Uterus (tissue), 3 donors: ENCODE measurements at regions not wholly inside any gene's neighbourhood (a gene's known extent, or its start where the extent isn't known, plus 50 kb on each side); places are given as distances from the start of the nearest gene placed in this dataset.

Experiments
- DNase-seq, 2 donors: peaks; one replicate each; pipeline ENCODE4 v3.0.0-alpha.2; 2019 to 2020
- H3K27ac ChIP-seq, 2 donors: fragments of 200-600 bp; sonication (generic); 1 replicate in 1 of 2; 2 replicates in 1 of 2; pipeline ENCODE4 v1.5.1; 2016 to 2018
- H3K27me3 ChIP-seq, 2 donors: fragments of 200-600 bp; sonication (generic); one replicate each; pipeline ENCODE4 v1.5.1; 2018 to 2019; ENCODE audit warnings: control low read depth in 1 of 2
- H3K36me3 ChIP-seq, 2 donors: fragments of 200-600 bp; sonication (generic); one replicate each; pipeline ENCODE4 v1.5.1; 2019; ENCODE audit warnings: control low read depth in 1 of 2
- H3K4me1 ChIP-seq, 2 donors: fragments of 200-600 bp; sonication (generic); one replicate each; pipeline ENCODE4 v1.5.1; 2018 to 2019; ENCODE audit warnings: control low read depth in 1 of 2
- H3K4me3 ChIP-seq, 2 donors: fragments of 200-600 bp; sonication (generic); 1 replicate in 1 of 2; 2 replicates in 1 of 2; pipeline ENCODE4 v1.5.1; 2018 to 2019; ENCODE audit warnings: mild to moderate bottlenecking in 1 of 2
- H3K9me3 ChIP-seq, 2 donors: fragments of 200-600 bp; sonication (generic); one replicate each; pipeline ENCODE4 v1.5.1; 2019; ENCODE audit warnings: control low read depth in 1 of 2
- POLR2A ChIP-seq, 2 donors: fragments of 450-650 bp; IDR thresholded peaks; one replicate each; pipeline ENCODE4 v1.6.1; 2016; ENCODE audit warnings: antibody characterized with exemption in 2 of 2, mild to moderate bottlenecking in 1 of 2, moderate library complexity in 1 of 2
- intact Hi-C: fragments of 100-400 bp; cut with DNase I; formaldehyde crosslinking; loops from one replicate; pipeline ENCODE4 v1.15.1; 2023; ENCODE audit warnings: low total_unique reads
- TF ChIP-seq, protein P1 (sequence below), 4 experiments: fragments of 200-600 bp in 2 of 4; fragments of 450-650 bp in 2 of 4; sonication (generic) in 2 of 4; IDR thresholded peaks; one replicate each; pipeline ENCODE4 v1.5.1; 2016 to 2019; ENCODE audit warnings: antibody characterized with exemption in 4 of 4, mild to moderate bottlenecking in 2 of 4, moderate library complexity in 1 of 4
- donor health status: DM: yes; HTN: yes; CAD: no.

GRCh38 chr1:195550071-195550862 lies 1058.0 kb downstream of the KCNT2 start:
- no peaks in the 10 kb centered on the region for H3K36me3 ChIP-seq
- no peak overlapping the region for H3K4me3 ChIP-seq
- DNase-seq = no peak
- no peak for TF ChIP-seq POLR2A (IDR thresholded peaks at IDR 0.05)
- TF ChIP-seq, protein P1, sequence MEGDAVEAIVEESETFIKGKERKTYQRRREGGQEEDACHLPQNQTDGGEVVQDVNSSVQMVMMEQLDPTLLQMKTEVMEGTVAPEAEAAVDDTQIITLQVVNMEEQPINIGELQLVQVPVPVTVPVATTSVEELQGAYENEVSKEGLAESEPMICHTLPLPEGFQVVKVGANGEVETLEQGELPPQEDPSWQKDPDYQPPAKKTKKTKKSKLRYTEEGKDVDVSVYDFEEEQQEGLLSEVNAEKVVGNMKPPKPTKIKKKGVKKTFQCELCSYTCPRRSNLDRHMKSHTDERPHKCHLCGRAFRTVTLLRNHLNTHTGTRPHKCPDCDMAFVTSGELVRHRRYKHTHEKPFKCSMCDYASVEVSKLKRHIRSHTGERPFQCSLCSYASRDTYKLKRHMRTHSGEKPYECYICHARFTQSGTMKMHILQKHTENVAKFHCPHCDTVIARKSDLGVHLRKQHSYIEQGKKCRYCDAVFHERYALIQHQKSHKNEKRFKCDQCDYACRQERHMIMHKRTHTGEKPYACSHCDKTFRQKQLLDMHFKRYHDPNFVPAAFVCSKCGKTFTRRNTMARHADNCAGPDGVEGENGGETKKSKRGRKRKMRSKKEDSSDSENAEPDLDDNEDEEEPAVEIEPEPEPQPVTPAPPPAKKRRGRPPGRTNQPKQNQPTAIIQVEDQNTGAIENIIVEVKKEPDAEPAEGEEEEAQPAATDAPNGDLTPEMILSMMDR (IDR thresholded peaks at IDR 0.05) = no peak
- no peaks in the 10 kb centered on the region for H3K4me1 ChIP-seq
- intact Hi-C loops = no loop called here
- no peaks in the 10 kb centered on the region for H3K9me3 ChIP-seq
- no peak overlapping the region for H3K27ac ChIP-seq
- H3K27me3 ChIP-seq = no peaks in the 10 kb centered on the region

- no peak for TF ChIP-seq POLR2A (IDR thresholded peaks at IDR 0.05)
- TF ChIP-seq, protein P1 (IDR thresholded peaks at IDR 0.05) = no peak
- Histone ChIP-seq H3K36me3 (no peaks in the 10 kb centered on the region), H3K27me3 (no peaks in the 10 kb centered on the region), H3K27ac (no peak overlapping the region), H3K4me1 (no peaks in the 10 kb centered on the region), H3K9me3 (no peaks in the 10 kb centered on the region), H3K4me3 (no peak overlapping the region)
- intact Hi-C loops = no loop called here
- no peak for DNase-seq
These were observed 1077.3 kb downstream of the KCNT2 start for GRCh38 chr1:195530961-195531360.

DNA sequence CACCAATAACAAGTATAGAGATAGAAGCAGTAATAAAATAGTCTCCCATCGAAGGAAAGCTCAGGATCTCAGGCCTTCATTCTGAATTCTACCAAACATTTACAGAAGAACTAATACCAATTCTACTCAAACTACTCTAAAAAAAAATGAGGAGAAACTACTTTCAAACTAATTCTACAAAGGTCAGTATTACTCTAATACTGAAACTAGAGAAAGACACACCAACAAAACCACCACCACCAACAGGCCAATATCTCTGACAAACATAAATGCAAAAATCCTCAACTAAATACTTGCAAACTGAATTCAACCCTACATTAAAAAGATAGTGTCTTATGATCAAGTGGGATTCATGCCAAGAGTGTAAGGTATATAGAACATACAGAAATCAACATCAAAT lies 1078.4 kb downstream of the KCNT2 start:
- H3K27me3 ChIP-seq = no peaks in the 10 kb centered on the region

DNA sequence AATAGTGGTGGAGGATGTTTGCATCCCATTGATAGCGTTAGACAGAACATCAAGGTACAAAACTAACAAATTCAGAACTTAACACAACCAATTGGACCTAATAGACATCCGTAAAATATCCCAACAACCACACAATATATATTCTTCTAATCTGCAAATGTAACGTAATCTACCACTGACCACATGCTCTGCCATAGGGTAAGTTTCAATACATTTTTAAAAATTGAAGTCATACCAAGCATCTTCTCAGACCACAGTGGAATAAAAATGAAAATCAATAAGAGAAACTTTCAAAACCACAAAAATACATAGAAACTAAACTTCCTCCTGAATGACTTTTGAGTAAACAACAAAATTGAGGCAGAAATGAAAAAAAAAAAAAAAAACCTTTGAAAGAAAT lies 1087.5 kb downstream of the KCNT2 start:
- DNase-seq = no peak
- H3K4me3 ChIP-seq = no peak overlapping the region
- H3K27me3 ChIP-seq = no peaks in the 10 kb centered on the region
- no peaks in the 10 kb centered on the region for H3K9me3 ChIP-seq
- H3K36me3 ChIP-seq = peaks cover 0 to 3% of the 10 kb centered on the region in 2 donors
- no peak for TF ChIP-seq POLR2A (IDR thresholded peaks at IDR 0.05)
- TF ChIP-seq, protein P1 (IDR thresholded peaks at IDR 0.05) = no peak
- intact Hi-C loops = no loop called here
- no peaks in the 10 kb centered on the region for H3K4me1 ChIP-seq
- H3K27ac ChIP-seq = no peak overlapping the region

More for the DNA sequence above, 1078.4 kb downstream of the KCNT2 start:
- Histone ChIP-seq H3K9me3 (no peaks in the 10 kb centered on the region), H3K27ac (no peak overlapping the region), H3K4me1 (no peaks in the 10 kb centered on the region), H3K36me3 (peaks cover 0 to under 1% of the 10 kb centered on the region in 2 donors), H3K4me3 (no peak overlapping the region)
- DNase-seq = no peak
- TF ChIP-seq, protein P1 (IDR thresholded peaks at IDR 0.05) = no peak
- no peak for TF ChIP-seq POLR2A (IDR thresholded peaks at IDR 0.05)
- intact Hi-C loops = no loop called here

DNA sequence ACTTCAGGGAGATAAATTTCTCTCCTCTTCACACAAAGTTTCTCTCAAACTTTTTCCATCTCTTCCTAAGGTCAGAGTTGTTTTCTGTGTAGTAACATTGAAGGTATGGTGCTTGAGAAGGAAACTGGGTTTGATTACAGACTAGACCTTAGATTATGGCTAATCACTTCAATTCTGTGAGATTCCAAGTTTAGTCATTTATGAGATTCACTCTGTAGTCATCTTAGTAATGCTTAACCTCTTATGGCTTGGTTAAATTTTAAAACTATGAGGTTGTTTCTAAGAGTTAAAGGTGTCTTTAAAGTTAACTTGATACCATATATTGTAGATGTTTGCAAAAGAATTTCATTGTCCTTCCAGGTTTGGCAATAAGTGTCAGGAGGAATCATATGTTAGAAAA lies 1092.2 kb downstream of the KCNT2 start:
- TF ChIP-seq POLR2A (IDR thresholded peaks at IDR 0.05) = no peak
- TF ChIP-seq, protein P1 (IDR thresholded peaks at IDR 0.05) = no peak
- Histone ChIP-seq H3K4me3 (no peak overlapping the region), H3K36me3 (no peaks in the 10 kb centered on the region), H3K27me3 (no peaks in the 10 kb centered on the region), H3K27ac (no peak overlapping the region), H3K4me1 (no peaks in the 10 kb centered on the region), H3K9me3 (no peaks in the 10 kb centered on the region)
- intact Hi-C loops = no loop called here
- DNase-seq = no peak
